GM23338 (cell line): ENCODE measurements at regions not wholly inside any gene's neighbourhood (a gene's known extent, or its start where the extent isn't known, plus 50 kb on each side); places are given as distances from the start of the nearest gene placed in this dataset.

Source experiments
- ATAC-seq: fragments of 200-7000 bp; cut with Tn5 transposase; 3 replicates; pipeline ENCODE4 v1.9.1; 2020
- DNase-seq: peaks from one replicate; pipeline ENCODE4 v3.0.0-alpha.2; 2015; ENCODE audit warnings: low spot score
- H2AFZ ChIP-seq: fragments of 200-600 bp; sonication (generic); 2 replicates; pipeline ENCODE4 v1.8.0; 2016; ENCODE audit warnings: antibody characterized with exemption, mild to moderate bottlenecking, moderate library complexity
- H3F3A ChIP-seq: fragments of 200-600 bp; sonication (generic); replicated peaks from 2 replicates; pipeline ENCODE4 v1.8.0; 2017; ENCODE audit warnings: antibody characterized with exemption, mixed run types, low read depth
- H3K27ac ChIP-seq: fragments of 200-600 bp; sonication (generic); 2 replicates; pipeline ENCODE4 v1.6.1; 2016; ENCODE audit warnings: low read depth
- H3K27me3 ChIP-seq: fragments of 200-600 bp; sonication (generic); 2 replicates; pipeline ENCODE4 v1.8.0; 2016; ENCODE audit warnings: mild to moderate bottlenecking, mixed run types, moderate library complexity; ENCODE audit not compliant: insufficient read depth
- H3K36me3 ChIP-seq: fragments of 200-600 bp; sonication (generic); 2 replicates; pipeline ENCODE4 v1.8.0; 2016; ENCODE audit warnings: mild to moderate bottlenecking; ENCODE audit not compliant: insufficient read depth
- H3K4me1 ChIP-seq: fragments of 200-600 bp; sonication (generic); 2 replicates; pipeline ENCODE4 v1.8.0; 2016; ENCODE audit warnings: mild to moderate bottlenecking, moderate library complexity; ENCODE audit not compliant: insufficient read depth
- H3K4me2 ChIP-seq: fragments of 200-600 bp; sonication (generic); 2 replicates; pipeline ENCODE4 v1.7.1; 2017; ENCODE audit warnings: mixed run types
- H3K4me3 ChIP-seq: fragments of 200-600 bp; sonication (generic); 2 replicates; pipeline ENCODE4 v1.6.1; 2016; ENCODE audit warnings: mixed run types
- H3K79me2 ChIP-seq: fragments of 200-600 bp; sonication (generic); replicated peaks from 2 replicates; pipeline ENCODE4 v1.8.0; 2017; ENCODE audit warnings: mild to moderate bottlenecking; ENCODE audit not compliant: insufficient read depth
- H3K9me2 ChIP-seq: fragments of 200-600 bp; sonication (generic); 2 replicates; pipeline ENCODE4 v1.8.0; 2017; ENCODE audit not compliant: insufficient read depth
- H4K20me1 ChIP-seq: fragments of 200-600 bp; sonication (generic); replicated peaks from 2 replicates; pipeline ENCODE4 v1.8.0; 2017; ENCODE audit warnings: mild to moderate bottlenecking; ENCODE audit not compliant: insufficient read depth
- H3K27ac Mint-ChIP-seq: 2 replicates; pipeline ENCODE4 v1.8.0; 2020; ENCODE audit warnings: inconsistent platforms, mild to moderate bottlenecking, moderate library complexity, mixed read lengths
- H3K27me3 Mint-ChIP-seq: 3 replicates; pipeline ENCODE4 v1.8.0; 2022; ENCODE audit warnings: low read depth, mild to moderate bottlenecking, moderate library complexity, mixed read lengths, inconsistent platforms; ENCODE audit not compliant: insufficient read depth, poor library complexity
- H3K36me3 Mint-ChIP-seq: 3 replicates; pipeline ENCODE4 v1.8.0; 2021; ENCODE audit warnings: low read depth, mild to moderate bottlenecking, inconsistent platforms, moderate library complexity, mixed read lengths
- H3K4me1 Mint-ChIP-seq: 3 replicates; pipeline ENCODE4 v1.8.0; 2020; ENCODE audit warnings: mild to moderate bottlenecking, inconsistent platforms, mixed read lengths
- H3K4me3 Mint-ChIP-seq: 3 replicates; pipeline ENCODE4 v1.8.0; 2021; ENCODE audit warnings: moderate library complexity, mild to moderate bottlenecking, inconsistent platforms, mixed read lengths
- H3K9me3 Mint-ChIP-seq: 3 replicates; pipeline ENCODE4 v1.8.0; 2020; ENCODE audit warnings: moderate library complexity, mild to moderate bottlenecking, inconsistent platforms, mixed read lengths
- CREB1 ChIP-seq: fragments of 250-450 bp; sonication (Bioruptor Pico); IDR thresholded peaks from 2 replicates; pipeline ENCODE4 v1.5.0; 2020; ENCODE audit warnings: low read depth, mild to moderate bottlenecking, moderate library complexity
- JUNB ChIP-seq: IDR thresholded peaks from one replicate; pipeline ENCODE4 v1.6.1; 2016; ENCODE audit warnings: antibody characterized with exemption; ENCODE audit not compliant: unreplicated experiment
- NANOG ChIP-seq: IDR thresholded peaks from 2 replicates; pipeline ENCODE4 v1.6.1; 2016; ENCODE audit warnings: antibody characterized with exemption, borderline replicate concordance
- REST ChIP-seq: IDR thresholded peaks from one replicate; pipeline ENCODE4 v1.6.1; 2018; ENCODE audit warnings: antibody characterized with exemption; ENCODE audit not compliant: unreplicated experiment
- STAT1 ChIP-seq: IDR thresholded peaks from one replicate; pipeline ENCODE4 v1.6.1; 2016; ENCODE audit warnings: antibody characterized with exemption; ENCODE audit not compliant: unreplicated experiment
- ZNF114 ChIP-seq: fragments of 250-450 bp; sonication (Bioruptor Pico); IDR thresholded peaks from 2 replicates; pipeline ENCODE4 v1.5.0; 2020; ENCODE audit warnings: mild to moderate bottlenecking, moderate library complexity
- TF ChIP-seq, protein P1 (sequence below): fragments of 250-450 bp; sonication (Bioruptor Pico); IDR thresholded peaks from 2 replicates; pipeline ENCODE4 v1.5.0; 2020; ENCODE audit warnings: mild to moderate bottlenecking, moderate library complexity
- TF ChIP-seq, protein P2 (sequence below): IDR thresholded peaks from 2 replicates; pipeline ENCODE4 v1.6.1; 2016; ENCODE audit warnings: antibody characterized with exemption

GRCh38 chr5:103360475-103360874, 101.9 kb downstream of the MACIR start (continued):
- TF ChIP-seq, protein P1, sequence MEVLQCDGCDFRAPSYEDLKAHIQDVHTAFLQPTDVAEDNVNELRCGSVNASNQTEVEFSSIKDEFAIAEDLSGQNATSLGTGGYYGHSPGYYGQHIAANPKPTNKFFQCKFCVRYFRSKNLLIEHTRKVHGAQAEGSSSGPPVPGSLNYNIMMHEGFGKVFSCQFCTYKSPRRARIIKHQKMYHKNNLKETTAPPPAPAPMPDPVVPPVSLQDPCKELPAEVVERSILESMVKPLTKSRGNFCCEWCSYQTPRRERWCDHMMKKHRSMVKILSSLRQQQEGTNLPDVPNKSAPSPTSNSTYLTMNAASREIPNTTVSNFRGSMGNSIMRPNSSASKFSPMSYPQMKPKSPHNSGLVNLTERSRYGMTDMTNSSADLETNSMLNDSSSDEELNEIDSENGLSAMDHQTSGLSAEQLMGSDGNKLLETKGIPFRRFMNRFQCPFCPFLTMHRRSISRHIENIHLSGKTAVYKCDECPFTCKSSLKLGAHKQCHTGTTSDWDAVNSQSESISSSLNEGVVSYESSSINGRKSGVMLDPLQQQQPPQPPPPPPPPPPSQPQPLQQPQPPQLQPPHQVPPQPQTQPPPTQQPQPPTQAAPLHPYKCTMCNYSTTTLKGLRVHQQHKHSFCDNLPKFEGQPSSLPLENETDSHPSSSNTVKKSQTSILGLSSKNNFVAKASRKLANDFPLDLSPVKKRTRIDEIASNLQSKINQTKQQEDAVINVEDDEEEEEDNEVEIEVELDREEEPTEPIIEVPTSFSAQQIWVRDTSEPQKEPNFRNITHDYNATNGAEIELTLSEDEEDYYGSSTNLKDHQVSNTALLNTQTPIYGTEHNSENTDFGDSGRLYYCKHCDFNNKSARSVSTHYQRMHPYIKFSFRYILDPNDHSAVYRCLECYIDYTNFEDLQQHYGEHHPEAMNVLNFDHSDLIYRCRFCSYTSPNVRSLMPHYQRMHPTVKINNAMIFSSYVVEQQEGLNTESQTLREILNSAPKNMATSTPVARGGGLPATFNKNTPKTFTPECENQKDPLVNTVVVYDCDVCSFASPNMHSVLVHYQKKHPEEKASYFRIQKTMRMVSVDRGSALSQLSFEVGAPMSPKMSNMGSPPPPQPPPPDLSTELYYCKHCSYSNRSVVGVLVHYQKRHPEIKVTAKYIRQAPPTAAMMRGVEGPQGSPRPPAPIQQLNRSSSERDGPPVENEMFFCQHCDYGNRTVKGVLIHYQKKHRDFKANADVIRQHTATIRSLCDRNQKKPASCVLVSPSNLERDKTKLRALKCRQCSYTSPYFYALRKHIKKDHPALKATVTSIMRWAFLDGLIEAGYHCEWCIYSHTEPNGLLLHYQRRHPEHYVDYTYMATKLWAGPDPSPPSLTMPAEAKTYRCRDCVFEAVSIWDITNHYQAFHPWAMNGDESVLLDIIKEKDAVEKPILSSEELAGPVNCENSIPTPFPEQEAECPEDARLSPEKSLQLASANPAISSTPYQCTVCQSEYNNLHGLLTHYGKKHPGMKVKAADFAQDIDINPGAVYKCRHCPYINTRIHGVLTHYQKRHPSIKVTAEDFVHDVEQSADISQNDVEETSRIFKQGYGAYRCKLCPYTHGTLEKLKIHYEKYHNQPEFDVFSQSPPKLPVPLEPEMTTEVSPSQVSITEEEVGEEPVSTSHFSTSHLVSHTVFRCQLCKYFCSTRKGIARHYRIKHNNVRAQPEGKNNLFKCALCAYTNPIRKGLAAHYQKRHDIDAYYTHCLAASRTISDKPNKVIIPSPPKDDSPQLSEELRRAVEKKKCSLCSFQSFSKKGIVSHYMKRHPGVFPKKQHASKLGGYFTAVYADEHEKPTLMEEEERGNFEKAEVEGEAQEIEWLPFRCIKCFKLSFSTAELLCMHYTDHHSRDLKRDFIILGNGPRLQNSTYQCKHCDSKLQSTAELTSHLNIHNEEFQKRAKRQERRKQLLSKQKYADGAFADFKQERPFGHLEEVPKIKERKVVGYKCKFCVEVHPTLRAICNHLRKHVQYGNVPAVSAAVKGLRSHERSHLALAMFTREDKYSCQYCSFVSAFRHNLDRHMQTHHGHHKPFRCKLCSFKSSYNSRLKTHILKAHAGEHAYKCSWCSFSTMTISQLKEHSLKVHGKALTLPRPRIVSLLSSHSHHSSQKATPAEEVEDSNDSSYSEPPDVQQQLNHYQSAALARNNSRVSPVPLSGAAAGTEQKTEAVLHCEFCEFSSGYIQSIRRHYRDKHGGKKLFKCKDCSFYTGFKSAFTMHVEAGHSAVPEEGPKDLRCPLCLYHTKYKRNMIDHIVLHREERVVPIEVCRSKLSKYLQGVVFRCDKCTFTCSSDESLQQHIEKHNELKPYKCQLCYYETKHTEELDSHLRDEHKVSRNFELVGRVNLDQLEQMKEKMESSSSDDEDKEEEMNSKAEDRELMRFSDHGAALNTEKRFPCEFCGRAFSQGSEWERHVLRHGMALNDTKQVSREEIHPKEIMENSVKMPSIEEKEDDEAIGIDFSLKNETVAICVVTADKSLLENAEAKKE (CRISPR knock-in tag), result no peak
- TF ChIP-seq ZNF114 (CRISPR knock-in tag), result no peak

- H3K4me3 Mint-ChIP-seq, result no peak overlapping the region
- H3K4me1 Mint-ChIP-seq, result peaks cover 2% of the 10 kb centered on the region; the same call in 1 of the 3 replicates
- Histone ChIP-seq H3K4me1 (no peaks in the 10 kb centered on the region), H3K4me2 (no peak overlapping the region), H3K27ac (no peak overlapping the region), H3K4me3 (no peak overlapping the region), H3K36me3 (no peaks in the 10 kb centered on the region), H3K9me2 (no peaks in the 10 kb centered on the region; the same call in 1 of the 2 replicates), H3K27me3 (no peaks in the 10 kb centered on the region), H3F3A (no peaks in the 10 kb centered on the region), H4K20me1 (no peaks in the 10 kb centered on the region), H2AFZ (no peak overlapping the region), H3K79me2 (no peaks in the 10 kb centered on the region)
- H3K27me3 Mint-ChIP-seq, result no peaks in the 10 kb centered on the region
- H3K9me3 Mint-ChIP-seq, result no peaks in the 10 kb centered on the region
- ATAC-seq (no peak), DNase-seq (no peak)
- no peak overlapping the region for H3K27ac Mint-ChIP-seq
- no peaks in the 10 kb centered on the region for H3K36me3 Mint-ChIP-seq
- TF ChIP-seq JUNB (no peak), STAT1 (no peak), CREB1 (CRISPR knock-in tag) (no peak), REST (no peak), NANOG (no peak)
- TF ChIP-seq, protein P2, sequence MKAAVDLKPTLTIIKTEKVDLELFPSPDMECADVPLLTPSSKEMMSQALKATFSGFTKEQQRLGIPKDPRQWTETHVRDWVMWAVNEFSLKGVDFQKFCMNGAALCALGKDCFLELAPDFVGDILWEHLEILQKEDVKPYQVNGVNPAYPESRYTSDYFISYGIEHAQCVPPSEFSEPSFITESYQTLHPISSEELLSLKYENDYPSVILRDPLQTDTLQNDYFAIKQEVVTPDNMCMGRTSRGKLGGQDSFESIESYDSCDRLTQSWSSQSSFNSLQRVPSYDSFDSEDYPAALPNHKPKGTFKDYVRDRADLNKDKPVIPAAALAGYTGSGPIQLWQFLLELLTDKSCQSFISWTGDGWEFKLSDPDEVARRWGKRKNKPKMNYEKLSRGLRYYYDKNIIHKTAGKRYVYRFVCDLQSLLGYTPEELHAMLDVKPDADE, result no peak
Observed at GRCh38 chr5:103358305-103358995, 99.9 kb downstream of the MACIR start.
